NCI-H82 treated with DMSO at 0.1 percent for 48 hours (cell line): ENCODE measurements at regions not wholly inside any gene's neighbourhood (a gene's known extent, or its start where the extent isn't known, plus 50 kb on each side); places are given as distances from the start of the nearest gene placed in this dataset.

ENCODE experiments used
- DNase-seq: peaks from one replicate; lab custom pipeline; 2025; ENCODE audit not compliant: unreplicated experiment; lab: John Stamatoyannopoulos, UW

- DNase-seq = no peak
These were observed 204.2 kb downstream of the USP12 start for GRCh38 chr13:26967119-26968038.

DNA sequence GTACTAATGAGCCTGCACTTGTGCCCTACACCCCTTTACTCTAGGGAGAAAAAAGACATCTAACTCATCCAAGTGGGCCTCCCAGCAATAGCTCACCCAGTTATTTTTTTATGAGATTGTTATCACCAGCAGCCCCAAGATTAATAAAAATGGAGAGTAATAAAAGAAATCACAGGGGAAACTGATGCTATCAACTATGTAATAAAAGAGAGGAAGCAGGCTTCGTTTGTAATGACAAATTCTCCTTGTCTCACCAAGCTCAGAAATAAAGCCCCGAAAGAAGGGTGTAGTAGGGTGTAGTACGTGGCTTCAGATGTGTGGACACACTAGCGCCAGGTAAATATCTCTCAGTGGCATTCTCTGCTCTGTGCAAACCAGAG, 204.9 kb downstream of the USP12 start:
- no peak for DNase-seq

- no peak for DNase-seq
These were observed 205.5 kb downstream of the USP12 start for GRCh38 chr13:26965952-26966700.

DNA sequence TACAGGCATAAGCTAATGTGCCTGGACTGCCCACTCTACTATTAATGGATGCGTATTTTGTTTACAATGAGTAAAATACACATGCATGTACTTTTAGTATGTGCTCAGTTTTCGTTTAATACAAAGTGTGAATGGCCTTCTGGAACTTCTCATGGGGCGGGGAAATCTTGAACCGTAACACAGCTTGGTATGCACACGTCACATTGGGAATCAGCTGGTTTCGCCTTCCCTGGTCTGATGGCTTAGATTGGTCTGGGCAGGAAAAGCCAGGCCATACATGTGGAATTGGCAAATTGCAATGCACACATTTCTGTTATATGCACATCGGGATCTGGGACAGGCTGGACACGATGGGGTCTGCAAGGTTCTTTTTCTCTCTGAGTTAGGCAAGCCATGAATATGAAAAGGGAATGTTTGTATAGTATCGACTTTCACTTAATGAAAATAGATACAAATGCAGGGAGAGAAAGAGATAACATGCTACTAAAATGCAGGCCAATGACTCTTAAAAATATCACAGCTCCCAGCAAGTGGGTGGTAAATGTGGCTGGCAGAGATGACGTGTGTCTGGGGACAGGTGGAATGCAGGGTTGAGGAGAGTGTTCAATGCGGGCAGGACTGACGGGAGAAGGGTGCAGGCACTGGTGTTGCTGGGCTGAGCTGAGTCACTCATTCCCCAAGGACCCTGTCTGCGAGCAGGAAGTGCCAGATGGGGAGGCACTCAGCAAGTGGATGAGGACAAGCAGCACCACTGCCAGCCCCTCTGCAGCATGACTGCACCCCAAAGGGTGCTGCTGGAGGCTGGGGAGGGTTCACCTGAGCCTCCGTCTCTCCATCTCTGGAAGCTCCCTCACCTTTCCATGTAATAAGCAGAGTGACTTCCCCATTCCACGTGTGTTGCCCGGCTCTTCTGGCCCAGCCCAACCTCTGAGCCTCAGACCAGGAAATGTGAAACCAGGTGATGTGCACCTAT, 204.0 kb upstream of the GPR12 start:
- DNase-seq = no peak

DNA sequence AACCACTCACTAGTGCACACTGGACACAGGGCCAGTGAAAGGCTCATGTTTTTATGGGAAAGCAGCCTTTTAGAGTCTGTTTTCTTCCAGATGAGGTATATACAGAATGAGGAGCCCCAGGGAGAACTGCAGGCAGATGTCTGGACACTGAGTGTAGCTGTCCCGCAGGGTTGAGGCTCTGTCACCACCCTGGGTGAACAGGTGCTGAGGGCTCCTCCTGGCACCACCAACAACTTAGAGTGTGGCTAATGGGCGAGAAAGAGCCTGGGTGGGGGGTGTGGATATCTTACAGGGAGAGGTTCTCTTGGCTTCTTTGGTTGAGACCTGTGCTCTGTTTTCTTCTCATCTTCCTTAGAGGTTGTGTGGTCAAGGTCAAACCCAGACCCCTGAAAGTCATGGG, 202.1 kb upstream of the GPR12 start:
- no peak for DNase-seq

- DNase-seq = no peak
These were observed 201.5 kb upstream of the GPR12 start for GRCh38 chr13:26961890-26962615.

- DNase-seq = no peak
These were observed 196.6 kb upstream of the GPR12 start for GRCh38 chr13:26957182-26957581.

GRCh38 chr13:26956522-26957142, 196.0 kb upstream of the GPR12 start:
- no peak for DNase-seq

GRCh38 chr13:26954976-26955375, 194.4 kb upstream of the GPR12 start:
- DNase-seq = no peak

- DNase-seq = peak; percentile 28
These were observed 192.7 kb upstream of the GPR12 start for GRCh38 chr13:26953291-26953690.

GRCh38 chr13:26952551-26953143, 192.1 kb upstream of the GPR12 start:
- no peak for DNase-seq

GRCh38 chr13:26951581-26952177, 191.1 kb upstream of the GPR12 start:
- no peak for DNase-seq

GRCh38 chr13:26950968-26951367, 190.4 kb upstream of the GPR12 start:
- DNase-seq = no peak

DNA sequence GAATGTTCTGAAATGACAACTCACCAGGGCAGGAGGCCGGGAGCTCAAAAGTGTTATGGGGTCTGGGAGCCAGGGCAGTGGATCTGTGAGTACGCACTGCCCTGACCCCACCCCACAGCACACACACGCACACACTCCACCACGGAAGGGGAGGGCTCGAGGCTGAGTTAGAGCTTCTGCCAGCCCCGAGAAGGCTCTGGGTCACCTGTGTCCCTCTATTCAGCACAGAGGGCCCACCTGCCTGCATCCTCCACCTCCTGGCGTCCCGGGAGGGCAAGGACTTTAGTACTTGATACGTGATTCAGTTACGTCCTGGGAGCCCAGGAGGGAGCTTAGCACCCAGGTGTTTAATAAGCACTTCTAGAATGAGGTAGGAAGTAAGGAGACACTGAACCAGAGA, 190.0 kb upstream of the GPR12 start:
- no peak for DNase-seq

DNA sequence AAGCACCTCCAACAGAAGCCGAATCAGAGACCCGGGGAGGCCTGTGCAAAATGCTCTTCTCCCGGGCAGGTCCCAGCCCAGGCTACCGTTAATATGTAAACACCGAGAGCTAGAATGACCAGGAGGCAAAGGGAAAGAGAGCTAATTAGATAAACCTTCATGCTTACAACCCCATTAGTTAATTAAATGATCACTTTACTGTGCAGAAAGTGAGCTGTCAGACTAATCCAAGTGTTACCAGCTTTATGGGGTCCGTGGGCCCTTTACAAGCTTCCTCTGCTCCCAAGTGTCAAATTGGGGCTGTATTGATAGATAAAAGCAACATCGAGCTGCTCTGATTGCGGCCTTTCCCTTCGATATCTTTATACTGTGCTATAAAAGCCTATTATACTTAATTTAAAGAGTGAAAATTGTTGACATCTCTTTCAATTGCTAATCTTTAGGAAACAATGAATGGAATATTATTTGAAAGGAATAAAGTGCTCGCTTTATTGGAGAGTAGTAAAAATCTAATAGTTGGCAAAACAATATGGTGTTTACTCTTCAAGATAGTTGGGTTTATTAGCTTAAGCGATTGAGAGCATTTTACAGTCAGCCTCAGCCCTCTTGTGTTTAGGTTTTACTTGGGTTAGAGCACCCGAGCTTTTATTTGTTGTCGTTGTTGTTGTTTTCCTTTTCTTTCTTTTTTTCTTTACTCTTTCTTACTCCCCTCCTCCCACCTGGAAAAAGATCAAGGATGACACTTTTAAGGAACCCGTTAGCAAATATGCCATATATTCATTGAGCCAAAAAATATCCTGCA, 189.3 kb upstream of the GPR12 start:
- peak; percentile 96 for DNase-seq

DNA sequence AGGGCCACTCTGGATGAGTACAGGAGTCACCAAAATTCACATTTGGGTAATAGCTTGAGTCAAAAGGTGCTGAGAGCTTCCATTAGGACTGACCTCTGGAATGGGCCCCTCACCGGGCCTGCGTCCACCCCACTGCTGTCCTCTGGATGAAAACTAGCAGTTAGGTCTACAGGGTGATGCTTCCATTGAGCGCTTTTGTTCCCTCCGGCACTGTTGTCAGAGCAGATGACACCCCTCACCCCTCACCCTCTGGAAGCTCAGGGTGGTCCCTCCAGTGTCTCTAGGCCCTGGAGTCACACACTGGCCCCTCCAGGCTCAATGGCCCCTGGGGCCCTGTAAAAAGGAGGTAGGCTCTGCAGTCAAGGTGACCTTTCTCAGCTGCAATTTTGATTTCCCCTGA, 187.8 kb upstream of the GPR12 start:
- no peak for DNase-seq

- DNase-seq = peak; percentile 62
These were observed 186.2 kb upstream of the GPR12 start for GRCh38 chr13:26946684-26947343.

- DNase-seq = no peak
These were observed 183.2 kb upstream of the GPR12 start for GRCh38 chr13:26943748-26944147.
